HG03442 (cell line): ENCODE measurements at regions not wholly inside any gene's neighbourhood (a gene's known extent, or its start where the extent isn't known, plus 50 kb on each side); places are given as distances from the start of the nearest gene placed in this dataset.
"Not testable (repeated sequence)": the region's sequence is repeated elsewhere in the genome, so short reads cannot be mapped to it uniquely, and the experiment has no call there.

Experiments used
- ATAC-seq: cut with Tn5 transposase; IDR thresholded peaks from one replicate; pipeline ENCODE4 v1.9.1; 2021; ENCODE audit warnings: mild to moderate bottlenecking, moderate library complexity; ENCODE audit not compliant: unreplicated experiment

- ATAC-seq: no peak
Measured at GRCh38 chr17:70905796-70906195, 736.5 kb downstream of the KCNJ2 start.

DNA sequence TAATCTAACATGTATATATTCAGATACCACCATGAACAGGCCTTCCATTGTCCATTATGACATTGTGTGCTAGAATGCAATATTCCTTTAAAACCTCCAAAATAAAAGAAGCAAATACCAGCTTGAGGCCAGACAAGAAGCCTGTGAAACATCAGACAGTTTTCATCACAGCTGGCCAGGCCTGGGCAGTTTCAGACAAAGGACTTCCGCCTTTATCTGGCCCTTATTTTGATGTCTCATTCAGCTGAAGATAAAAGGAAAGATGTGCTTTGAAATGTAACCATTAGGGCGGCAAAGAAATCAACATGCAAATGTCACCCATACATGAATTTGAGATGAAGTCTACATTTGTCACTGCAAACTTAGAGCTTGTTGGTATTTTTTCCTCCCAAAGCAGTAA lies 737.5 kb downstream of the KCNJ2 start:
- ATAC-seq: no peak

DNA sequence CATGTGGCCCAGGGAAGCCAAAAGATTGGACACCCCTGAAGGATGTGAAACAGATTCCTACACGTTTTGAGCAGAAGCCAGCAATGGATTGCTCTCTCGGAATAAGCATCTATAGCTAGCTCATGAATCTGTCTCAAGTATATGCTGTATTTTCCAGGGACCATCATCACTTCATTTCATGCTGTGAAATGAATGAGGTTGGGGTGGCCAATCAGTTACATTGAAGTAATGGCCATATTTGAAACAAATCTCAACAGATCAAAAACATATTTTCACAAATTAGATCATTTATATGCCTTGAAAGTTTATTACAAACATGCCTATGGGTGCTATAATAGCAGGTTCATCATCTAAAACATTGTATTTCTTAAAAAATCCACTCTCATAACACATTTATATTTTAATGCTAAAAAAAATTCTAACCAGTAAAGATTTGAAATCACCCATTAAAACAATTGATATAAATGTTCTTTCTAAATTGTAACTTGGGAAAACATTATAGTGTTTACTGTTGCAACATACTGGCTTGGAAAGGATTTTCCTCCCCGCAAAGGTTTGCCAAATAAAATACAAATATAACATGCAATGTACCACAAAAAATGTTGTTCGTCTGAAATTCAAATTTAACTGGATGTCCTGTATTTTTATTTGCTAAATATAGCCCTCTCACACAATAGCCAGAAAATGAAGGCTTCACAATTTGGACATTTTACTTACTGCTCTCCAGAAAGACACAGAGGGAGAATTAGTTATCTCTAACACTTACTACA lies 743.6 kb downstream of the KCNJ2 start:
- ATAC-seq: no peak

GRCh38 chr17:70916469-70916868 lies 747.1 kb downstream of the KCNJ2 start:
- no peak for ATAC-seq

DNA sequence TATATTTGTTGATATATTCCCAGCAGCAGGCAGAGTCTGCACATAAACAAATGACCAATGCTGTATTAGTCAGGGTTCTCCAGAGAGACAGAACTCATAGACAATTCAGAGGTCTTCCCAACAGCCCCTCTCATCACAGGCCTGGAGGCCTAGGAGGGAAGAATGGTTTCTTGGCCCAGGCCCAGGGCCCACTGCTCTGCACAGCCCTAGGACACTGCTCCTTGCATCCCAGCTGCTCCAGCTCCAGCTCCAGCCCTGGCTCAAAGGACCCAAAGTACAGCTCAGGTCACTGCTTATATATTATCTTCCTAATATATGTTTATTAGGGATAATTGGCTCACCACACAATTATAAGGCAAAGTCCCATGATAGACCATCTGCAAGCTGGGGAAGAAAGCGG lies 749.9 kb downstream of the KCNJ2 start:
- no peak for ATAC-seq

DNA sequence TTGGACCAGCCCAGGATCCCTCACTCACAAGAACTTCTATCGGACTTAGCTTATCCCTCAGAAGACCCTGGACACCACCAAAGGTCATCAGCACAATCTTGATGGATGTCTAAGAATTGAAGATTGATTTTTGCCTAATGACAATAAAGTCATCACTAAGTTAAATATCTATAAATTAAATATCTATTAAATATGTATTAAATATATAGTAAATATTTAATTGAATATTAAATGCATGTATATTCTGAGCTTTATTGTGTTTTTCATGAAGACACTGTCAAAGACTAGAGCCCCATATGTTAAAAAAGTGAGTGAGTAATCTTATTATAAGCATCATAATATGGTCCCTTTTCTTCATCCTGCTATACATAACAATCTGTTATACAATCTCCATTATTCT lies 751.1 kb downstream of the KCNJ2 start:
- no peak for ATAC-seq

GRCh38 chr17:70922268-70922667 lies 752.9 kb downstream of the KCNJ2 start:
- ATAC-seq: no peak

GRCh38 chr17:70924776-70925175 lies 755.4 kb downstream of the KCNJ2 start:
- ATAC-seq: no peak

DNA sequence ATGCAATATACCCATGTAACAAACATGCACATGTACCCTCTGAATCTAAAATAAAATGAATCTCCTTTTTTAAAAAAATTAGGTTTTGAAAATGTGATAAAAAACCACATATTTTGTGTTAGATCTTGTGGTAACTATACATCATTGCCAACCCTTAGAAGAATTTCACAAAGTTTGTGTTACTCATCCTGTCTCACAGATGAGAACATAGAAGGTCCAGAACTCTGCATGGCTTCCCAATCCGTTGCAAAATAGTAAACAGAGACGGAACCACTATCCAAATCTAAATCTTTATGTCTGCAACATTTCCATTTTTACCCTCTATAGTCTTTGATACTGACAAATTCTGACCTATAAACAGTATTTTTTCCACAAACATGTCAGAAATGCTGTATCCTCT lies 759.9 kb downstream of the KCNJ2 start:
- no peak for ATAC-seq

DNA sequence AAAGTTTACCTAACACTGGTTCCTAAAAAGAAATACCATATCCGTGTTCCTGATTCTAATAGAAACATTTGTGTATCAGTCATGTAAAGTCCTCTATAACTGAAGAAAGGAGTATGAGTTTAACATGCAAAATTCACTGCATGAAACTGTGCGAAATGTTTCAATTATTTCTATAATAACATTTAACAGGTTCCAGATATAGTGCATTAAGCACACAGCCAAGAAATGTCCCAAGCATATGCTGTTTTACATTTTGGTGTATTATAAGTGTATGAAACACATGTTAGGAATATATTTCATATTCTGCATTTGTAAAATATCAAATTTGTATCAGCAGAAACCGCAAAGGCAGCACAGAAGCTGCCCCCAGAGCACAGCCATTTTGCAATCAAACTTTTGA lies 764.9 kb downstream of the KCNJ2 start:
- no peak for ATAC-seq

- no peak for ATAC-seq
Measured at GRCh38 chr17:70934835-70935234, 765.5 kb downstream of the KCNJ2 start.

GRCh38 chr17:70936724-70937123 lies 767.4 kb downstream of the KCNJ2 start:
- no peak for ATAC-seq

GRCh38 chr17:70938336-70938735 lies 769.0 kb downstream of the KCNJ2 start:
- no peak for ATAC-seq

DNA sequence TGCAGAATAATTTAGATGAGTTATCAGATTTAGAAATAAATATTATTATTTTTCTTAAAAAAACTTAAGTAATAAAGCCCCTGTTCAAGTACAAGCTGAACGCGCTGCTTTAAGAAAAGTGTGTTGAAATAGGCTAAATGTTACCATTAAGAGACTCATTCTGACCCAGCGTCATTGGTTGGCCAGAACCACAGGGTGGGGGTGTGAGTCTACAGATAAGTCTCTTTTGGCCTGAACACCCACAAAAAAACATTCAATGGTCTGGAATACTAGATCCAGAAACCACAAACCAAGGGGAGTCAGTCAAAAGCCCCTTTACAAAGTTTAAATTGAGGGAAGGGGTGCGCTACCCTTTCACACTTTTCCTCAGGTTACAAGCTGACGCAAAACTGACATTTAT lies 776.1 kb downstream of the KCNJ2 start:
- ATAC-seq: no peak

DNA sequence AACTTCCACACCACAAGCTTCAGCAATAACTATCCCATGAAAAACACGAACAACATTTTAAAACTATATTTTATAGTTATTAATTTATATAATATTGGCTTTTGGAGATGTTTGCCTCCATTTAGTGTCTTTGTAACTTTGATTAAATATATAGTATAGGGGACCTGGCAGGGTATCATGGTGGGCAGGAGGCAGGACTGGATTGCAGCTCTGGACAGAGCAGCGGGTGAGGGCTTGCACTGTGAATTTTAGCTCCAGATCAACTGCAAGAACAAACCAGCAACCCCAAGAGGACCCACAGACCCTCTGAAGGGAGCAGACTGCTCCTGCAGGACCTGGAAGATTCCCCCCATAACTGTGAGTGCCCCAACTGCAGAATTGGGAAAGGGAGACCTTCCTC lies 777.9 kb downstream of the KCNJ2 start:
- no peak for ATAC-seq

DNA sequence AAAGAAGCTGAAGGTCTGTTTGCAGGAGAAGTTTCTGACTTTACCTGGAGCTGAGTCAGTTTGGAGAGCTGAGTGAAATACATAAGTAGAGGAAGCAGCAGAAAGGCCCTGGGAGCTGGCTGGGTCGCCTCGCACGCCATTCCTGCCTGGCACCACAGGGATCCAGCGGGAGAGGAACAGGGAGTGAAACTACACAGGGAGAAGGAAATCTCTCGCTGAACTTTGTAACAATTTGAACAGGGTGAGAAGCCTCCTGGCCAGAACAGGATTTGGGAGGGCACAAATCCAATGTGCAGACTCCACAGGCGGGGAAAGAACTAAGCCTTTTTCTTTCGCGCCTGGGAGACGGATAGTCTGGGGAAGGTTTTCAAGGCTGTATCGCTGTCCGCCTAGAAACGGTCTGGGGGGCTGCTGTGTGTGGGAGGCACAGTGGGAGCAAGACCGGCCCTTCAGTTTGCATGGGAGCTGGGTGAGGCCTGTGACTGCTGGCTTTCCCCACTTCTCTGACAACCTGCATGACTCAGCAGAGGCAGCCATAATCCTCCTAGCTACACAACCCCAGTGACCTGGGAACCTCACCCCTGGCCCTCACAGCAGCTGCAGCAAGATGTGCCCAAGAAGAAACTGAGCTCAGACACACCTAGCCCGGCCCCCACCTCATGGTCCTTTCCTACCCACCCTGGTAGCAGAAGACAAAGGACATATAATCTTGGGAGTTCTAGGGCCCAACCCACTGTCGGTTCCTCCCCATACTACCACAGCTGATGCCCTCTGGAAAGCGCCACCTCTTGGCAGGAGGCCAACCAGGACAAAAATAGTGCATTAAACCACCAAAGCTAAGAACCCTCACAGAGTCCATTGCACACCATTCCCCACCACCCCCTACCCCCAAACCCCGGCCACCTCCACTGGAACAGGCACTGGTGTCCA lies 778.6 kb downstream of the KCNJ2 start:
- no peak for ATAC-seq

- not testable (repeated sequence) for ATAC-seq
Measured at GRCh38 chr17:70953140-70953539, 783.8 kb downstream of the KCNJ2 start.

GRCh38 chr17:70955441-70955840 lies 786.1 kb downstream of the KCNJ2 start:
- no peak for ATAC-seq

DNA sequence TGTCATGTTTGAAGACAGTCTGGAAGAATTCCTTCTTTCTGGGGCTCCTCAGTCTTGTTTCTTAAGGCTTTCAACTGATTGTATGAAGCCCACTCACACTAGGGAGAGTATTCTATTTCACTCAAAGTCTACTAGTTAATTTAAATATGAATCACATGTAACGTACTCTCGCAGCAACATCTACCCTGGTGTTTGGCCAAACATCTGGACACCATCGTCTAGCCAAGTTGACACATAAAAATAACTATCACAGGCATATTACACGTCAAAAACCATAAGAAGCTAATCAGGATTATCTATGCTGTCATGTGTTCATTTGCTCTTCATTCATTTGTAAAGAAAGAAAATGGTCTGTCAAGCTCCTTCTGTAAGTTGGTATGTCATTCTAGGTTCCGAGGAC lies 787.4 kb downstream of the KCNJ2 start:
- ATAC-seq: no peak

DNA sequence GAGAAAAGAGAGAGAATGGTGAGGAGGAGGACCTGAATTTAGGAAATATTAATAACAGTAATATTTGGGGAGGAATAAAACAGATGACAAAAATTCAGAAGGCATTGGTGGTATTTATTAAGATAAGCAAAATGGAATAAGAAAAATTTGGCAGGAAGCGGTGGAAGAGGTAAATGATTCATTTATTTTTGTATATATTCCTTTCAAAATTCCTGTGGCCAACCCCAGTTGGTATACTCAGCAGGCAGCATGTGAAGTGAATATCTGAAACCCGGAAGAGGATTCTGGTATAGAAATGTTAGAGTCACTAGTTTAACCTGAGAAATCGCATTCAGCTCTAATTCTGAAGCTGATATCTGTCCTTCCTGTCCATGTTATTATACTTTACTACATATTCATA lies 792.0 kb downstream of the KCNJ2 start:
- no peak for ATAC-seq

GRCh38 chr17:70968302-70968701 lies 799.0 kb downstream of the KCNJ2 start:
- no peak for ATAC-seq

DNA sequence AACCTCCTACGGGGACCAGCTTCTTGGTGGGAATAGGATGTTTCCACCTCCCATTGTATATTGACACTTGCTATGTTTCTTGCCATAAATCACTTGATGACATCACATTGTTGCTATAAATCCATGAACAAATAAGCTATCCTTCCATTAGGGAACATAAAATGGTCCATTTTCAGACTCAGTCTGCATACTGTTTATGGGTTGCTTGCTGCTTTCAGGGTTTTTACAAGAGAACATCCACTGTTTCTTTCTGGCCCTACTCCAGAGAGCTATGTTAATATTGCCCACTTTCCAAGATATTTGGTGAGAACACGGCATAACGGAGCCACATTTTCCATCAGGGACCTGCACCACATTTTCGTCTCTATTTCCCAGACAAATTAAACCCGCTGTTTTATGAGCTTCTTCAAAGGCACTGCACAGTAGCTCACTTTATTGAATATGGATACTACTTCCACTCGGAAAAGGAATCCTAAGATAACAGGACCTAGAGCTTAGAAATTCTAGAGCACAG lies 800.2 kb downstream of the KCNJ2 start:
- ATAC-seq: no peak
